ENCODE measurements at regions not wholly inside any gene's neighbourhood (a gene's known extent, or its start where the extent isn't known, plus 50 kb on each side); places are given as distances from the start of the nearest gene placed in this dataset.

GRCh38 chr16:31718998-31719397, 154.6 kb upstream of the ZNF267 start:
- TF ChIP-seq CTCF (conservative IDR thresholded peaks at IDR 0.05; ENCODE audit: low read depth, low read length) (no peak), EZH2 (IDR thresholded peaks at IDR 0.05; ENCODE audit: low read length, unreplicated experiment) (no peak), EZH2phosphoT487 (IDR thresholded peaks at IDR 0.05; ENCODE audit: borderline replicate concordance, low read length) (no peak)
